ENCODE measurements at regions not wholly inside any gene's neighbourhood (a gene's known extent, or its start where the extent isn't known, plus 50 kb on each side); places are given as distances from the start of the nearest gene placed in this dataset.

DNA sequence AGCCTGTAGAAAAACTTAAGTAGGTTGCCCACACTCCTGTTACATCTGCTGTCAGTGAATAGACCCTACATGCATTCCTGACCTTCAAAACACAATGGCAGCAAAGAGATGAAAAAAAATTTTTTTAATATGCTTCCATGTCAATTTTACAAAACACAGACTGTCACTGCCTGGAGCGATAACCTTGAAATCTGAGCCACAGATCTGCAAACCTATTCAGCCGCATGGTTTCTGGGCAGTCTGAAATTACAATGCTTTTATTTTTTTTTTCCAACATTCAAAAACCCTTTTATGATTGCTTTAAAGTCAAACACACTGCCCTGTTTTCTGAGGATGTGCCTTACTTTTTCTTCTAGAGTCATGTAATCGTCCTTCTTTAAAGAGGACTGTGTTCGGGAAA lies 264.9 kb upstream of the PUDP start:
- DNase-seq (ENCODE audit: low spot score): no peak
- TF ChIP-seq, protein P1, sequence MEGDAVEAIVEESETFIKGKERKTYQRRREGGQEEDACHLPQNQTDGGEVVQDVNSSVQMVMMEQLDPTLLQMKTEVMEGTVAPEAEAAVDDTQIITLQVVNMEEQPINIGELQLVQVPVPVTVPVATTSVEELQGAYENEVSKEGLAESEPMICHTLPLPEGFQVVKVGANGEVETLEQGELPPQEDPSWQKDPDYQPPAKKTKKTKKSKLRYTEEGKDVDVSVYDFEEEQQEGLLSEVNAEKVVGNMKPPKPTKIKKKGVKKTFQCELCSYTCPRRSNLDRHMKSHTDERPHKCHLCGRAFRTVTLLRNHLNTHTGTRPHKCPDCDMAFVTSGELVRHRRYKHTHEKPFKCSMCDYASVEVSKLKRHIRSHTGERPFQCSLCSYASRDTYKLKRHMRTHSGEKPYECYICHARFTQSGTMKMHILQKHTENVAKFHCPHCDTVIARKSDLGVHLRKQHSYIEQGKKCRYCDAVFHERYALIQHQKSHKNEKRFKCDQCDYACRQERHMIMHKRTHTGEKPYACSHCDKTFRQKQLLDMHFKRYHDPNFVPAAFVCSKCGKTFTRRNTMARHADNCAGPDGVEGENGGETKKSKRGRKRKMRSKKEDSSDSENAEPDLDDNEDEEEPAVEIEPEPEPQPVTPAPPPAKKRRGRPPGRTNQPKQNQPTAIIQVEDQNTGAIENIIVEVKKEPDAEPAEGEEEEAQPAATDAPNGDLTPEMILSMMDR (IDR thresholded peaks at IDR 0.05; ENCODE audit: extremely low read depth, insufficient read depth, missing control alignments): no peak
- in situ Hi-C loops (cut with MboI; ENCODE audit: low pct_unique_long_range_greater_than_20kb, low sequenced_read_pairs, unreplicated experiment): no loop called here

DNA sequence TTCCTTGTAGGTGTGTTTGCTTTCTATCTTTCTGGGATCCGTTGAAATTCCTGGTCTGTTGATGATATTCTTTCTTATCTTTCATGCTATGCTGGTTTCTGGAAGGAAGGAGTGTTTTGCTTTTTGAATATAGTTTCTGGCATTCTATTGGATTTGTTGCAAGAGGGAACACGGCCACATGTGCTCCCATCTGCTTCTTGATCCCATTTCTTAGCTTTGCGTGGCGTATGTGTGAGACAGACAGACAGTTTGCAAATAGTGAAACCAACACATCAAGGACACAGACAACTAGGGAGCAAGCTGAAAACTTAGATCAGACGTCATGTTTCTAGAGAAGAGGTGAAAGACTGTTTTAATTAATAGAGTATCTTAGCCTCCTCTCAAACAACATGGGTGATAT lies 261.9 kb upstream of the PUDP start:
- TF ChIP-seq, protein P1 (IDR thresholded peaks at IDR 0.05; ENCODE audit: extremely low read depth, insufficient read depth, missing control alignments): no peak
- in situ Hi-C loops (cut with MboI; ENCODE audit: low pct_unique_long_range_greater_than_20kb, low sequenced_read_pairs, unreplicated experiment): no loop called here
- DNase-seq (ENCODE audit: low spot score): no peak

DNA sequence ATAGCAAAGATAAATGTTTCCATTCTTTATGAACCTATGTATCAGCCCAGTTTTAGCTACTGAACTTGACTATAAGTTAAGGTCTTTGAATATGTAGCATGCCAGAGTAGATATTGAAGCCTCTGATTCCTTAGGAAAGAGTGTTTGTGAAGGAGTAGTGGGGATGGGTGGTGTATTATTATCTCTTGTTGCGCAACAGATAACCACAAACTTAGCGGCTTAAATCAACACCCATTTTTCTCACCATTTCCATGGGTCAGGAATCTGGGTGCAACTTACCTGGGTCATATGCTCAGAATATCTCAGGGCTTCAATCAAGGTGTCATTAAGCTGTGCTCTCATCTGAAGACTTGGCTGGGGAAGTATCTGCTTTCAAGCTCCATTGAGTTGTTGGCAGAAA lies 251.4 kb upstream of the PUDP start:
- in situ Hi-C loops (cut with MboI; ENCODE audit: low pct_unique_long_range_greater_than_20kb, low sequenced_read_pairs, unreplicated experiment): no loop called here
- DNase-seq (ENCODE audit: low spot score): no peak
- TF ChIP-seq, protein P1 (IDR thresholded peaks at IDR 0.05; ENCODE audit: extremely low read depth, insufficient read depth, missing control alignments): no peak

DNA sequence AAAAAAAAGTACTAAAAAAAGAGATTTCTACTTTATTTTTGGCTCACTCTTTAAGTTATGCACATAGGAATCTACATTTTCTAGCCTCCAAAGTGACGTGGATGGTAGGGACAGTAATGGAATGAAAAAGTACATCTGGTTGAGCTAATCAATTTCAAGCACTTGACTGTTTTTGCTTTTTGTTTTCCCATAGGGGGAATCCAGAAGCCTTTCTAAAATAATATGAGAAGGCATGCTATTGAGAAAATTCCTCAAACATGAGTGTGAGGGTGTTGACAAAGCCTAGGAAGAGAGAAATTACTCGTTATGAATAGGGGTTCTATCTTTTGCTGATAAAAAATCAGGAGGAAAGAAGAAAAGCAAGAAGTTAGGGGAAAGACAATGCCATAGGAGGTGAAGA lies 242.5 kb upstream of the PUDP start:
- DNase-seq (ENCODE audit: low spot score): no peak
- TF ChIP-seq, protein P1 (IDR thresholded peaks at IDR 0.05; ENCODE audit: extremely low read depth, insufficient read depth, missing control alignments): no peak
- in situ Hi-C loops (cut with MboI; ENCODE audit: low pct_unique_long_range_greater_than_20kb, low sequenced_read_pairs, unreplicated experiment): no loop called here

DNA sequence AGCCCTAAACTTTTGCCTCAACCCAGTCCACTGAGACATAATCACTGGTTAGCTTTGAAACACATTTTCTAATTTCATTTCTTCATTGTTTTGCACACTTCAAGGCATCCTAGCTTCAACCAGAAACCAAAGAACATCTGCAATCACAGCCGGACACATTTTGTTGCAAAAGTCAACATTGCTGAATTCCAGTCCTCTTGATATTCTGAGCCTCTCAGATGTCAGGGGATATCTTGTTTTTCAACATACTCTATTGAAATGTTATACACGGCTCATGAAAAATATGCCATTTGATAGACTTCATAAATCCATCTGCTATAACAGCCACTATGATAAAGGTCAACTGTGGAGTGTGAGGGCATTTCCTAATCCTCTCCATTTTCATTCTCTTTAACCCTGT lies 241.6 kb upstream of the PUDP start:
- TF ChIP-seq, protein P1 (IDR thresholded peaks at IDR 0.05; ENCODE audit: extremely low read depth, insufficient read depth, missing control alignments): no peak
- in situ Hi-C loops (cut with MboI; ENCODE audit: low pct_unique_long_range_greater_than_20kb, low sequenced_read_pairs, unreplicated experiment): no loop called here
- DNase-seq (ENCODE audit: low spot score): no peak

DNA sequence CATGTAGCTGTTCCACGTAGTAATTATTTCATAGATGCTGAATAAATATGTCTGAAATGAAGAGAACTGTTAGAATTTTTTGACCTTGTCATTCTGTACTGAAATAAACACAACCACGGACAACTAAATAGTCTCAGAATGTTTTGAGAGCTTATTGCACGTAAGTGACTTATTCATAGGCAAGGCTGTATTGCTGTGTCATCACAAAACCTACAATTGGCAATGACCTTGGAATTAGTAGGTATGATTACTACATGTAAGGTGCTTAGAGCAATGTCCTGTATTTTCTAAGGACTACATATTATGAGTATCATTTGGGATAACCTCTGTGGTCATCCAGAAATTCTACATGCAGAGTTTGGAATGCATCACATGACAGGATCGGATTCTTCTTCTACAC lies 237.2 kb upstream of the PUDP start:
- DNase-seq (ENCODE audit: low spot score): no peak
- TF ChIP-seq, protein P1 (IDR thresholded peaks at IDR 0.05; ENCODE audit: extremely low read depth, insufficient read depth, missing control alignments): no peak
- in situ Hi-C loops (cut with MboI; ENCODE audit: low pct_unique_long_range_greater_than_20kb, low sequenced_read_pairs, unreplicated experiment): no loop called here

DNA sequence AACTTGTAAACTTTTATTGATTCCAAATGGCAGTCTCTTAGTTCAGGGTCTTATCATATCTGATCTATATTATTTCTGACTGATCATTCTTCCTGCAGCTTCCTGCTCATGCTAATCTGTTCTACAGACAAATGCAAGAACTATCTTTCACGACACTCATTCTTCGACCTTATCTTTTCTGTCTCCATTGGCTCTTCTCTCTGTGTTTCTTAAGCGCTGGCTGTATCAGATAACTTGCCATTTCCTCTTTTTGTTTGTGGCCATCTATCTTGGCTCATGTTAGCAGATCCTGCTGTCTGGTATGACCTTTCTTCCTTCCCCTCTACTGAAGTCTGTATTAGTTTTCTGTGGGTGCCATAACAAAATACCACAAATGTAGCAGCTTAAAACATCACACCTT lies 230.5 kb upstream of the PUDP start:
- in situ Hi-C loops (cut with MboI; ENCODE audit: low pct_unique_long_range_greater_than_20kb, low sequenced_read_pairs, unreplicated experiment): no loop called here
- DNase-seq (ENCODE audit: low spot score): no peak
- TF ChIP-seq, protein P1 (IDR thresholded peaks at IDR 0.05; ENCODE audit: extremely low read depth, insufficient read depth, missing control alignments): no peak

Measured in GM13977 (cell line).